PC-3 (cell line): ENCODE measurements at regions not wholly inside any gene's neighbourhood (a gene's known extent, or its start where the extent isn't known, plus 50 kb on each side); places are given as distances from the start of the nearest gene placed in this dataset.

Source experiments
- CTCF ChIP-seq: fragments of 300-600 bp; sonication (generic); conservative IDR thresholded peaks from 2 replicates; pipeline ENCODE4 v1.5.1; 2017; ENCODE audit warnings: antibody characterized with exemption, low read depth, mild to moderate bottlenecking, low read length
- EZH2phosphoT487 ChIP-seq: fragments of 300-600 bp; sonication (generic); IDR thresholded peaks from 2 replicates; pipeline ENCODE4 v1.6.1; 2018; ENCODE audit warnings: mild to moderate bottlenecking, antibody characterized with exemption, low read length, borderline replicate concordance

- TF ChIP-seq CTCF (no peak), EZH2phosphoT487 (no peak)
Observed at GRCh38 chr18:11464129-11464528, 145.3 kb upstream of the SLC35G4 start.
